GM19328 (cell line): ENCODE measurements at regions not wholly inside any gene's neighbourhood (a gene's known extent, or its start where the extent isn't known, plus 50 kb on each side); places are given as distances from the start of the nearest gene placed in this dataset.
A peak's percentile ranks its signal among the peaks of the same experiment; 100 is the strongest.

ENCODE experiments used
- ATAC-seq: cut with Tn5 transposase; IDR thresholded peaks from one replicate; pipeline ENCODE4 v1.9.1; 2021; ENCODE audit warnings: mild to moderate bottlenecking, moderate library complexity; ENCODE audit not compliant: unreplicated experiment

DNA sequence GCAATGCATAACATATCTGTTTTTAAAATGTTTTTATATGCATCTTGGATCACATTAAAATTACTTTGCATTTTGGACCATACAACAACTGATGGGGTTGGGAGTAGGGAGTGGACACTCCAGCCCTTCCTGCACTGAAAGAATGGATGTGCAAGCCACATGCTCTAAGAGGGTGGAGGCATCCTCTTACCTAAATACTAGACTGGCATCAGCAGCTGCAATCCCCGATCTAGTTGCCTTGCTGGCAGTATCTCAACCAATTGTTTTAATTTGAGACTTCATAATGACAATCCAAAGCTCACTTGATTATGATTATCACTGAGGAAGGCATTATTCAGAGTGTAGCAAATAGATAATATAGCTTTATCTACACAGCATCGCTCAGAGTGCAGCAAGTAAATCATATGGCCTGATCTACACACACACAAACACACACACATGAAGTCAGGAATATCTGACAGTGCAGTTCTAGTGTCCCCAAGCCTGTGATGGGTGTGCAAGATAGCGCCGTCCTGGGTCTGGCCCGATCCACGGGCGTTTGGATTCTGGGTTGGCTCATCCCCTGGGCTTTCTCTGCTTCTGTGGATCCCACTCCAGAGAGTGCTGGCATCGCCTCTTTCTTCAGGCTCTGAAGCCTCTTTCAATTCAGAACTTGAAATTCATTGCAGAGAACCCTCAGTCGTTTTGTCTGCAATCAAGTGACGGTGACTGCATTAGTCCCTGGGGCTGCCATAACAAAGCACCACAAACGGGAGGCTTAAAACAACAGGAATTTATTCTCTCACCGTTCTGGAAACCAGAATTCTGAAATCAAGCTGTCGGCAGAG, 181.3 kb downstream of the ETS2 start:
- ATAC-seq, result no peak

DNA sequence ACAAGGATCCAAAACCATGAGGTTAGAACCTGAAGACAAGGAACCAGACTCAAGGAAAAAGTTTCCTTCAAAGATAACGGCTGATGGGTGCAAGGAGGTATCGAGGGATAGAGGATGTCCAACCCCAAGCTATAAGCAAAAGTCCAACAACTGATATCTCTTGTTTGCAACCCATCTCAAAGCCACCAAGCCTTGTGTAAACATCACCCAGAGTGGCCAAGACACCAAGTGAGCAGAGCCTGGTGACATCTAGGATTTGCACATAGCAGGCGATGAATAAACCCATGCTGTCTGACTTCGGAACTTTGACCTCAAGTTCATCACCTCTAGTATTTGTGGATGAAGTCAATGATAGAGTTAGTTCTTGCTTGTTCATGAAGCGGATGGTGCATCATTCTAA, 180.7 kb downstream of the ETS2 start:
- ATAC-seq, result no peak

DNA sequence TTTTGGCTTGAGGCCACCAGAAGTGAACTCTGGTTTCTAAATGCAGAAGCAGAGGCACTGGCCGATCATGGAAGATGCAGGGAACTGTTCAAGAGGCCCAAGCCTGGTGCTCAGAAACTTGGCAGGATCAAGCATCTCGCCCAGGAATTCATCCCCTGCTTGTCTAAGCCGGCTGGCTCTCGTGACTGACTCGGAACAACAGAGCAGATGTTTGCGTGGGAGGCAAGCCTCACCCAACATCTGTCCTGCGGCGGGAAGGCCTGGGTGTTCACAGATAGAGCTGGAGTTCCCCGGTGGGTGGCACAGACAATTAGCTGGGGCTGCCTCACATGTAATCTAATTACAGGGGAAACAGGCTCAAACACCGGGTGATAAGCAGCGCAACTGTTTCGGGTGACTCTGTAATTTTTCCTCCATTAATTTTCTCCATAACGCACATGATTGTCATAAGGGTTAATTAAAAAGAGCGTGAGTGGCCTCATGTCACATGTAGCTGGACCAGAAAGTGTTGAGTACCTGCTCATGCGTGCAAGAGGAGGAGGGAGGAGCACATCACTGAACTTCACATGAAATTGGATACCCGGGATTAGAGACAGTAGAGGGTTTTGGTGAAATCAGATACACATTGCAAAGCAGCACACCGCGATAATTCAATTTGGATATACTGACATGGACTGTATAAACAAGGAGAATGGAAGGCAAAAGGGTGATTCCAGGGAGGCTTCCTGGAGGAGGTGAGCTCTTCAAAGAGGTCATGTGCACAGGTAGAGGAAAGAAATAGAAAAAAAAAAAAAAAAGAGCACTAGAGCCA, 180.0 kb downstream of the ETS2 start:
- peak; percentile 58 for ATAC-seq

DNA sequence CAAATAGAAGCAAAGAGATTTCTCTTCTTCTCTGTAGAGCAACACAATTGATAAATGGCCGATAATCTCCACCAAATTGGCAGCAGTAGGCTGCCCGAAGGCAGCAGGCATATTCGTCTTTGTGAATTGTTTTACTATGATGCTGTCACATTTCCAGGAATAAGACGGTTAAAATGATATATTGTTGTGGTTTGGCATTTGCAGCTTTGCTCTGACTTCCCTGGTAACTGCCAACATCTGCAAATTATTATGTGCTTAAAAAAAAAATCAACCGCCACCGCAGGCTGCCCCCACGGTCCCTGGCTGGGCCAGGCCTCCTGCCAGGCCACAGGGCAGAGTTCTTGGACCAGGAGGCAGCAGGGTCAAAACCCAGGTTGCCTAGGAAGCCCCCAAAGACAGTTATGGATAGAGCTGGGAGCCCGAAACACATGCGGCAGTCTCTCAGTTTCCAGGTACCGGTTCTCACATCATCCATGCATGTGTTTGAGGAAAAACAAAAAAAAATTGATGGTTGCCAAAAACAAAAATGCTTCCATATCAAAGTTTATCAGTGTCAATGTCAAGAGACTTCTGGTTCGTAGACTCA, 179.3 kb downstream of the ETS2 start:
- ATAC-seq, result no peak

DNA sequence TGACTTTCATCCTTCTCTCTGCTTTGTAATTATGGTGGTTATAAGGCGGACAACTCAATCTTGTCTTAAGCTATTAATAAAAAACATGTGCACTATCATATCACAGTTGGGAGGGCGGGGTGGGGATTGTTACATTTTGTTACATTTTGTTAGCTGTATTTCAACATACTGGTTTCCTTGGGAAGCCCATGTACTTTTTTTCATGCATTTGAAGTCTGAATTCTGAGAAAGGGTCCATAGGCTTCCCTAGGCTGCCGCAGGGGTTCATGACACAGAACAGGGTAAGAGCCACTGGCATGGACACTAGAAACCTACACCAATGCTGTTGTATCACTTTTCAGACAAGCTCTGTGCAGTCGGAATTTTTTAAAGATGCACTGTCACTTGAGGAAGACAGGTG, 178.8 kb downstream of the ETS2 start:
- no peak for ATAC-seq

DNA sequence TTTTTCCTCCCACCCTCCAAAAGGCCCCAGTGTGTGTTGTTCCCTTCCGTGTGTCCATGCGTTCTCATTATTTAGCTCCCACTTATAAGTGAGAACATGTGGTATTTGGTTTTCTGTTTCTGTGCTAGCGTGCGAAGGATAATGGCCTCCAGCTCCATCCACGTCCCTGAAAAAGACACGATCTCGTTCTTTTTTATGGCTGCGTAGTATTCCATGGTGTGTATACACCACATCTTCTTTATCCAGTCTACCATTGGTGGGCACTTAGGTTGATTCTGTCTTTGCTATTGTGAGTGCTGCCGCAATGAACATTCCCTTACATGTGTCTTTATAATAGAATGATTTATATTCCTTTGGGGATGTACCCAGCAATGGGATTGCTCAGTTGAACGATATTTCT, 177.8 kb downstream of the ETS2 start:
- ATAC-seq, result no peak

DNA sequence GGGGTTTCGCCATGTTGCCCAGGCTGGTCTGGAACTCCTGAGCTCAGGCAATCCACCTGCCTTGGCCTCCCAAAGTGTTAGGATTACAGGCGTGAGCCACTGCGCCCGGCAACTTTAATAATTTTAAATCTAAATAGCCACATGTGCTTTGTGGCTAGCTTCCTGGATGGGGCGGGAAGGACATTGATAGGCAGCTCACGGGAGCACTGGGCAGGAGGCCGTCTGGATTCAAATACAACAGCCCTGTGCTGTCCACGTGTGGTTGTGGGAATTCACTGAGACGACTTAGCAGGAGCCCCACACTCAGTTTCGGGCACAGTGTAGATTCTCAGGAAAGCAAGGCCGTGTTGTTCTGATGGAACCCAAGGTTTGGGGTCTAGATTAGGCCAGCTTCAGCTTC, 177.1 kb downstream of the ETS2 start:
- ATAC-seq, result no peak

DNA sequence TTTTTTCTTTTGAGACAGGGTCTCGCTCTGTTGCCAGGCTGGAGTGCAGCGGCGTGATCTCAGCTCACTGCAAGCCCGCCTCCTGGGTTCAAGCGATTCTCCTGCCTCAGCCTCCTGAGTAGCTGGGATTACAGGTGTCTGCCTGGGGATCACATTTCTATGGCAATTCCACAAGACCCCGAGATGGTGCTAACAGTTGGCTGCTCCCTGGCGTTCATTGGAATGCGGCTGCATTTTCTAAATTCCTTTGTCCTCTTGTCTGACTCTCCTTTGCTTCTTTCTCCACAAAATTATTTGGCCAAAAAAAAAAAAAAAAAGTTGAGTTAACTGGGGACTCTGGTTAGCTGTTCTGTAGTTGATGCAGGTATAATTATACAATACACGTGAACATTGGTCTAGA, 176.4 kb downstream of the ETS2 start:
- ATAC-seq, result no peak

DNA sequence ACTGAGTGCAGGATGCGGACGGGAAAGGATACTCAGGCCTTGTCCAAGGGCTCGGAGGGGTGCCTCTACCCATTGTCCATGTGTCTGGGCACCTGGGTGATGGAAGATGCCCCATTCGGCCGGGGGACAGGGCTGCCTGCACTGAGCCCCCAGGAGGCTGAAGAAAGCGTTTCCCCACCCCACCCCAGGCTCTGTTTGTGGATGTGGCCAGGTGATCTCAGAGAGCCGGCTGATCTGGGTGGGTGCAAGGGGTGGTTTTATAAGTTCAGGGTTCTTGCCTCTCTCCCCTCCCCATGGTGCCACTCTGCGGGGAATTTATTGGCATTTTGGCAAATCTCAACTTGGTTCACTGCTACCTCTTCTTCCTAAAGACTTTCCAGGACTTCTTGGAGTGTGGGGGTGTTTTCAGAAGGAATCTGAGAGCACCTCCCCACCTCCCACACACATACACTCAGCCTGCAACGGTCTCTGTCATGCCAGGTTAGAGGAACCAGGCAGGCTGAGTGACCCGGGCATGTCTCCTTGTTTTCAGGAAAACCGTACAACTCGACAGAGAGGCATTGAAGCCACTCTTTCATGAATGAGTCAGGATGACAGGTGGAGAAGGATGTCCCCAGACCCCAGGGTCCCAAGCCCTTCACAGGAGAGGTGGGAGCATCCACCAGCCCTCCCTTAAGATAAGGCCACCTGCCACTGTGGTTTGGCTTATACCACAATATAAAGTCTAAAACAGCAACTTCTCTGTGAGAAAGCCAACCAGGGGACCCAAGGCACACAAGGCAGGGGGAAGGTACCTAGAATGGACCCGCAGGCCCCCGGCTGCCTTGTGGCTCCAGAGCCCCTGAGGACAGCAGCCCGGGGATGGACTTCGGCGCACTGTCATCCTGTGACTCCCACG, 174.9 kb downstream of the ETS2 start:
- ATAC-seq, result no peak

DNA sequence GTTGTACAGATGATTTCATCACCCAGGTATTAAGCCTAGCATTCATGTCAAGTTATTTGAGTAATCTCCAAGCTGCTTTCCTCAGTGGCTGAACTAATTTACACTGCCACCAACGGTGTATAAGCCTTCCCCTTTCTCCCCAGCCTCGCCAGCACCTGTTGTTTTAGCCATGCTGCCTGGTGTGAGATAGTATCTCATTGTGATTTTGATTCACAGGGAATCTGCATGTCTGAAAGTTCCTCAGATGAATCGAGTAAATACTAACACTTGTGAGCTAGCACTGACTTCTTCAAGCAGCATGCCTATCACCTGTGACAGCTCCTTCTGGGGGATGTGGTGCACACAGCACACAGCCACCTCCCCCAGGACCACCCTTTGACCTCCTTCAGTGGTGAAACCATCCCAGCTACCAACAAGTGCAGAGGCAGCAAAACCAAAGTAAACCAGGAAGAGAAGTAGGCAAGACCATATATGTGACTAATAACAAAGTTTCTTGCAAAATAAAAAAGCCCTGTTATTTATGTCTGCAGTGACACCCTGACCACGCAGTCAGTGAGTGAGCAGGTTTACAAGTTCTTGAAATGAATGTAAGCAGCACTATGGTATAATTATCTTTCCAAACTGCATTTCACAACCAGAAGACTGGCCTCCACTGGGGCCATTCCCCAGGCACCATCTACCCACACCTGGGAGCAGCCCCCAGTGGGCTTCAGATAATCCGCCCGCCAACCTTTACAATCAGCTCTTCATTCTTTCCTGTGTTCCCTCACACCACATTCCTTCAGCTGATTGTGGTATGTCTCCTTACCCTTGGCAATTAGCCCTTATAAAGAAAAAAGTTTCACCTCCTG, 173.8 kb downstream of the ETS2 start:
- ATAC-seq, result no peak

DNA sequence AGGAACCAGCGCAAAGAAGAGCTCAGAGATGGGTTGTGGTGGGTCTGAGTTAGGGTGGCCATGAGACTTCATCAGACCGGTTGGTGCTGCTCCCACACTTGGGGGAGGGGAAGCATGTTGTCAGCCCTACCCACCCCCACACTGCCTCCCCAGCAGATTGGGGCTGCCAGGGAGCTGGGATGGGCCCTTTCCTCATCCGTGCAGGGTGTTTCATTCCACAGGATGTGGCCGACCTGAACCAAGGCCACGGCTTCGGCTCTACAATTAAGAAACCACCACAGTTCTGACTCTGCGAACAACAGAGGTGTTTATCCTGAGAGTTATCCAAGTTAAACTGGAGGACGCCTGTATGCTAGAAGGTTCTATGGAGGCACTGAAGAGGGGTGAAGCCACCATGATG, 171.2 kb downstream of the ETS2 start:
- ATAC-seq, result no peak

DNA sequence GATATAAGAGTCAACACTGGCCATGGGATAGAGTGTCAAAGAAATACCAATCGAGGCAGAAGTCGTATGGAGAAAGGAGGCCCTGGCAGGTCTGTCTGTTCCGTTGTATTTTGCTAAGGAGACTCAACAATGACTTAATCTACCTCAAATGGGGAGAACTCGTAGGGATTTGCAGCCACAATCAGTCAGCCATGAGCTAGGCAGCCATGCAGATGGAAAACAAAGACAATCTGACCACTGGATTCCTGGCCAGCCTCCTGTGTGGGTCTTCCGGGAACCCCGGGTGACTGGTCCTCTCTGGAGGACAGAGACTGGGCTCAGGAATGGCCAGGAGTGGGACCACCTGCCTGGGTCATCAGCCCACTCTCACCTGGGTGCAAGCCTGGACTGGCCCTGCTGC, 167.8 kb downstream of the ETS2 start:
- ATAC-seq, result no peak

DNA sequence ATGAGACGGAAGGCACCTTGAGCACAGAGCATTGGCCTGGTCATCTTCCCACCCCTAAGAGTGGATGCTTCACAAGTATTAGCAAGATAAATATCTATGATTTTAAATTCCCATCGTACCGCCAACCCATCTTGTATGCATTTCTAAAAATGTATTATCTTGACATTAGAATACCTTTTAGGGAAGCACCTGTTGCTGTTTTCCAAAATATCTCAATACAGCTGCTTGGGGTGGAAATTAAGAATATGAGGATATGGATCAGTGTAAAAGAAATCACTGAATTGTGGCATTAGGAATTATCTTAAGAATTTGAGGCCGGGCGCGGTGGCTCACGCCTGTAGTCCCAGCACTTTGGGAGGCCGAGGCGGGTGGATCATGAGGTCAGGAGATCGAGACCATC, 166.3 kb downstream of the ETS2 start:
- ATAC-seq, result no peak

DNA sequence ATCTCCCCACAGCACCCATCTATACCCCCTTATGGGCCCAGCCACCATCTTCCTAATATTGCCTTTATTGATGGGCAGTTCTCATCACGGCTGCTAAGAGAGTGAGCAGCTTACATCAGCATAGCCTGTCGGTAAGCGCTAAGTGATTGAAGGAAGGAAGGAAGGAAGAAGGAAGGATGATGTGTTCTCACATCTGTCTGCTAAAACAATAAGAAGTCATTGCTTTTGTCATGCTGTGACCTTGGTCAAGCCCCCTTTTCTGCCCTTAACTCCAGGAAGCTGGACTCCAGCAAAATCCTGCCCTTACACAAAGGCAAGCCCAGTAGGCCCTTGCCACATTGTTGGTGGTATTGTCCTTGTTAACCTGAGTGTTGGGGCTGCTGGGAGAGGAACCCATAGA, 165.0 kb downstream of the ETS2 start:
- no peak for ATAC-seq

DNA sequence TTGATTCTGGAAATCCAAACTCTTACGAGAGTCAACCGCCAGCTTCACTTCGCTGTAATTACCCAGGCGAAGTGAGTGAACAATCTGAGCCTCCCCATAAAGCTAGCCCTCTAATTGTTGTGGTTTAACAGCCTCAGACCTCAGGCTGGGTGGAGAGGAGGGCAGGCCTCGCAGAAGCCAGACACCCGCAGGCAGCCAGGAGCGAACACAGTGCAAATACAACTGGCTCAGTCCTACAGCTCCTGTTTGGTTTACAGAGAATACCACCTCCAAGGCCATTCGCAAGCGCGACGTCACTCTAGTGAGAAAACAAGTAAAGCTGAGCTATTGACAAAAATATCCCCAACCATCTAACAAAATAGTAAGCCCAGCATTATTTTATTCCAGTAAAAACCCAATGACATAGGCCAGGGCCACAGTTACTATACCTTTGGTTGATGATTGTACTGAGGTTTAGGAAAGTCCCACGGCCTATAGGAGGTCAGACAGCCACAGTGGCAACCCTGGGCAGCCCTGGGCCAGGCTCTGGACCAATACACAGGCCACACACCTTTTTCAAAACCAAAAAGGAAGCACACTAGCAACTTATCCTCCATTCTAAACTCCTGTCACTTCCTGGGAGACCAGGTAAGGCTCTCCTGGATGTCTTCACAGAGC, 163.3 kb downstream of the ETS2 start:
- no peak for ATAC-seq

DNA sequence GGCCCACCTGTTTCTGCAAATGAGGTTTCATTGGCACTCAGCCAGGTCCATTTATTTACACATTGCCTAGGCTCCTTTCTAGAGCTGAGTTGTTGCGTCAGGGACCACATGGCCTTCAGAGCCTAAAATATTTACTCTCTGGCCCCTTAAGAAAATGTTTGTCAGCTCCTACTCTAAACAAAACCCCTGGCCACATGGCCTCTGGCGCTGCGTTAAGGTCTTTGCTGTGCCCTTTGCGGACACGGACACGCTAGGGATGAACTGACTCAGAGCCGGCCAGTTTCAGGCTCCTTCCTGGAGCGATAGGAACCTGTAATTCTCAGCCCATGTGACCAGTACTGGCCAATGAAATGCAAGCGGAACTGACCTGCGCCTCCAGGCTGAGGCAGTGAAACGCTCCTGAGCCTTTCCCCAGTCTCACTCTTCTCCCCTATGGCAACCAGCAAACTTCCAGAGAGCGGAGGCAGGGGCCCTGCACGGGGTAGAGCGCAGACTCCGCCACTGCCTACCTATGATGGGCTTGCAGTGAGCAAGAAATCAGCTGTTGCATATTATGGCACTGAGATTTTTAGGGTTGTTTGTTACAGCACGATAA, 160.3 kb downstream of the ETS2 start:
- no peak for ATAC-seq

DNA sequence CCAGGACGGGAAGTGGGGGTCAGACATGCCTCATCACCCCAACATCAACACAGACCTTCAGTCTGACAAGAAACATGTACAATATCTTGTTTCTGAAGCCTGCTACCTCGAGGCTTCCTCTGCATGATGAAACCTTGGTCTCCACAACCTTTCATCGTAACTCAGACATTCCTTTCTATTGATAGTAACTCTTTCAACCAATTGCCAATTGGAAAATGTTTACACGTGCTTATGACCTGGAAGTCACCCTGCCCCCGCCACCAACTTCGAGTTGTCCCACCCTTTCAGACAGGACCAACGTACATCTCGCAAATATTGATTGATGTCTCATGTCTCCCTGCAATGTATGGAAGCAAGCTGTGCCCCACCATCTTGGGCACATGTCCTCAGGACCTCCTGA, 159.5 kb downstream of the ETS2 start:
- ATAC-seq, result no peak

DNA sequence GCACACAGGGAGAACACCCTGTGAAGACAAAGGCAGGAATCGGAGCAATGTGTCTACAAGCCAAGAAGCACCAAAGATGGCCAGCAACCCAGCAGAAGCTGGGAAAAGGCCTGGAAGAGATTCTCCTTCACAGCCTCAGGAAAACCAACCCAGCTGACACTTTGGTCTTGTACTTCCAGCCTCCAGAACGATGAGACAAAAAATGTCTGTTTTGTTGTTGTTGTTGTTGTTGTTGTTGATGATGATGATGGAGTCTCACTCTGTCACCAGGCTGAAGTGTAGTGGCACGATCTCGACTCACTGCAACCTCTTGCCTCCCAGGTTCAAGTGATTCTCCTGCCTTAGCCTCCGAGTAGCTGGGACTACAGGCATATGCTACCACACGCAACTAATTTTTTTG, 157.3 kb downstream of the ETS2 start:
- no peak for ATAC-seq

DNA sequence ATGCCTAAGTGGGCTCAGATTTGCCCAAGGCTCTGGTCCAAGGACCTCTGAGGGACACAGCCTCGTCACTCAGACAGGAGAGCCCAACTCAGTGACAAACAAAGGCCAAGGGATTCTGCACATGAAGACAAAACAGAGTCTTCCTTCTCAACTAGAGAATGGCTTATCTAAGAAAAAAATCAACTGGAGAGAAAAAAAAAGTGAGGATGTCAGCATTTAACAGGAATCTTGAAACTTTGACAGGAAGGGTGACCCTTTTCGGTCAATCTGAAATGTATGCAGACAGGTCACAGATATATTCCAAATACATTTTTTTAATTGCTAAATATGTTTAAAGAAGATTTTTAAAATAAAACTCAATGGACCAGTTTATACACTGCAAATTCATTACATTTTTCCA, 154.5 kb downstream of the ETS2 start:
- ATAC-seq, result no peak
